DND-41 (cell line): ENCODE measurements at regions not wholly inside any gene's neighbourhood (a gene's known extent, or its start where the extent isn't known, plus 50 kb on each side); places are given as distances from the start of the nearest gene placed in this dataset.

Source experiments
- ATAC-seq: fragments of 200-7000 bp; cut with Tn5 transposase; 3 replicates; pipeline ENCODE4 v1.9.1; 2021; ENCODE audit warnings: low read depth; ENCODE audit not compliant: insufficient read depth
- DNase-seq: peaks from one replicate; pipeline ENCODE4 v3.0.0-alpha.2; 2020
- H2AFZ ChIP-seq: 2 replicates; pipeline ENCODE4 v1.6.0; 2012; ENCODE audit warnings: low read depth, low read length
- H3K27ac ChIP-seq: 2 replicates; pipeline ENCODE4 v1.5.1; 2012; ENCODE audit warnings: low read length, inconsistent platforms
- H3K27me3 ChIP-seq: fragments of 200-600 bp; sonication (generic); 2 replicates; pipeline ENCODE4 v1.6.0; 2012; ENCODE audit warnings: low read length, mild to moderate bottlenecking, inconsistent platforms; ENCODE audit not compliant: insufficient read depth, poor library complexity
- H3K36me3 ChIP-seq: 2 replicates; pipeline ENCODE4 v1.5.1; 2012; ENCODE audit warnings: low read length, inconsistent platforms; ENCODE audit not compliant: insufficient read depth
- H3K4me1 ChIP-seq: 2 replicates; pipeline ENCODE4 v1.5.1; 2012; ENCODE audit warnings: mild to moderate bottlenecking, low read length; ENCODE audit not compliant: insufficient read depth
- H3K4me2 ChIP-seq: 2 replicates; pipeline ENCODE4 v1.6.0; 2012; ENCODE audit warnings: mild to moderate bottlenecking, moderate library complexity, low read length, inconsistent platforms; ENCODE audit not compliant: insufficient read depth
- H3K4me3 ChIP-seq, 2 experiments: fragments of 200-600 bp in 1 of 2; shearing (Covaris generic) in 1 of 2; 2 replicates each; pipeline ENCODE4 v1.5.1; 2012 to 2016; ENCODE audit warnings: inconsistent platforms in 2 of 2, low read length in 2 of 2, mild to moderate bottlenecking in 2 of 2, low read depth in 1 of 2, moderate library complexity in 1 of 2
- H3K79me2 ChIP-seq: 2 replicates; pipeline ENCODE4 v1.6.0; 2012; ENCODE audit warnings: low read length, inconsistent platforms; ENCODE audit not compliant: insufficient read depth
- H3K9ac ChIP-seq: 2 replicates; pipeline ENCODE4 v1.6.0; 2012; ENCODE audit warnings: low read depth, mild to moderate bottlenecking, inconsistent platforms, low read length, moderate library complexity
- H3K9me3 ChIP-seq: 2 replicates; pipeline ENCODE4 v1.5.1; 2012; ENCODE audit warnings: low read length, moderate library complexity, mild to moderate bottlenecking, inconsistent platforms; ENCODE audit not compliant: insufficient read depth, severe bottlenecking
- H4K20me1 ChIP-seq: 2 replicates; pipeline ENCODE4 v1.6.0; 2012; ENCODE audit warnings: low read length; ENCODE audit not compliant: insufficient read depth
- CTCF ChIP-seq: IDR thresholded peaks from 2 replicates; pipeline ENCODE4 v1.5.1; 2012; ENCODE audit warnings: borderline replicate concordance, low read length, moderate library complexity, mild to moderate bottlenecking; ENCODE audit not compliant: poor library complexity, severe bottlenecking; ENCODE audit errors: extremely low read depth
- EZH2 ChIP-seq: IDR thresholded peaks from 3 replicates; pipeline ENCODE4 v1.6.1; 2012; ENCODE audit warnings: borderline replicate concordance, low read depth, mild to moderate bottlenecking, moderate library complexity, low read length, inconsistent platforms; ENCODE audit not compliant: severe bottlenecking

DNA sequence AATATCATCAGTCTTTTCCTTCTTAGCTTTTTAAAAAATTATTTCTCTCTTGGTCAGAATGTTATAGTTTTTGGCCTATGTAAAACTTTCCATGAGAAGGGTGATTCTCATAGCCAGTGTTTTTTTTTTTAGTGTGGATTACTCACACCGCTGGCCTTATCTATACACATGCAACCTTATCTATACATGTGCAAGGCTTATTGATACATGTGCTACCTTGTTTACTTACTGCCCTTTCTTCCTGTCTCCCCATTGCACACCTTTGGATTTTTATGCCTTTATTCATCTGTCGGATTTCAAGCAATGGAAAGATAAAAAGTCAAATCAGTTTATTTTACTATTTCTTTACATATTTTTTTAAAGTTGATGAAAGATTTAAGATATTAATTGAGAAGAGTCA, 660.0 kb upstream of the FZD8 start:
- no peaks in the 10 kb centered on the region for H3K79me2 ChIP-seq
- TF ChIP-seq EZH2: no peak
- no peak for TF ChIP-seq CTCF
- no peaks in the 10 kb centered on the region for H3K27me3 ChIP-seq
- no peak overlapping the region for H3K4me3 ChIP-seq
- ATAC-seq (no peak), DNase-seq (no peak)
- no peaks in the 10 kb centered on the region for H4K20me1 ChIP-seq
- H2AFZ ChIP-seq: no peak overlapping the region
- H3K27ac ChIP-seq: no peak overlapping the region
- H3K36me3 ChIP-seq: no peaks in the 10 kb centered on the region
- no peaks in the 10 kb centered on the region for H3K4me1 ChIP-seq
- H3K4me2 ChIP-seq: no peak overlapping the region
- H3K9me3 ChIP-seq: no peaks in the 10 kb centered on the region
- no peak overlapping the region for H3K9ac ChIP-seq

- ATAC-seq (no peak), DNase-seq (no peak)
- Histone ChIP-seq H4K20me1 (no peaks in the 10 kb centered on the region), H3K27me3 (no peaks in the 10 kb centered on the region), H3K27ac (no peak overlapping the region), H3K36me3 (no peaks in the 10 kb centered on the region), H3K79me2 (no peaks in the 10 kb centered on the region), H3K9ac (no peak overlapping the region), H3K4me3 (no peak overlapping the region), H2AFZ (no peak overlapping the region), H3K9me3 (no peaks in the 10 kb centered on the region), H3K4me2 (no peak overlapping the region), H3K4me1 (no peaks in the 10 kb centered on the region)
- TF ChIP-seq EZH2: no peak
These were observed 659.4 kb upstream of the FZD8 start for GRCh38 chr10:36301539-36301938.

DNA sequence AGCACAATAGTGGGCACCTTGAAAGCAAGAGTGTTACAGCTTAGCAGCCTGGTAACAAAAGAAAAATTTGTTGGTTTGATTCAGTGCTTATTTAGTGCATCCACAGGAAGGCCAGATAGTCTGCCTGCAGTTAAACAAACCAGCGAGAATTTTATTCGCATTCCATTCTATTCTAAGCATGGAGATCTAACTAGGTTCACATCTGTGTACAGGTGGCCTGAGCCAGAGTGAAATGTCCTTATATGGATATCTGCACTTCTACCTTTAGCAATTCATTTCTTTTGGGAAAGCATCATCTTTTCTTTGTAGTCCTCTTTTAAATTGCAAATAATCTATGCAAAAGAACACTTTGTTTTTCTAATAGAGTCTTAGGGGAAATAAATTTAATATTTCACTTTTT, 659.0 kb upstream of the FZD8 start:
- Histone ChIP-seq H3K79me2 (no peaks in the 10 kb centered on the region), H3K4me3 (no peak overlapping the region), H3K27ac (no peak overlapping the region), H3K9ac (no peak overlapping the region), H3K27me3 (no peaks in the 10 kb centered on the region), H2AFZ (no peak overlapping the region), H3K36me3 (no peaks in the 10 kb centered on the region), H3K4me2 (no peak overlapping the region), H3K4me1 (no peaks in the 10 kb centered on the region), H4K20me1 (no peaks in the 10 kb centered on the region), H3K9me3 (no peaks in the 10 kb centered on the region)
- no peak for ATAC-seq
- DNase-seq: no peak
- TF ChIP-seq CTCF (no peak), EZH2 (no peak)

- Histone ChIP-seq H3K27ac (no peak overlapping the region), H3K9me3 (peaks cover 14% of the 10 kb centered on the region), H3K79me2 (no peaks in the 10 kb centered on the region), H2AFZ (no peak overlapping the region), H3K4me2 (no peak overlapping the region), H3K36me3 (no peaks in the 10 kb centered on the region), H4K20me1 (no peaks in the 10 kb centered on the region), H3K4me1 (no peaks in the 10 kb centered on the region), H3K27me3 (no peaks in the 10 kb centered on the region), H3K9ac (no peak overlapping the region), H3K4me3 (no peak overlapping the region)
- TF ChIP-seq EZH2 (no peak), CTCF (no peak)
- no peak for ATAC-seq
- DNase-seq: no peak
These were observed 641.7 kb upstream of the FZD8 start for GRCh38 chr10:36283827-36284226.
